ENCODE measurements at regions not wholly inside any gene's neighbourhood (a gene's known extent, or its start where the extent isn't known, plus 50 kb on each side); places are given as distances from the start of the nearest gene placed in this dataset.

GRCh38 chr7:131803816-131804215, 247.4 kb upstream of the PODXL start:
- intact Hi-C loops (cut with micrococcal nuclease) = no loop called here
- Mint-ChIP-seq H3K4me3 (no peak overlapping the region), H3K4me1 (ENCODE audit: low read depth) (no peaks in the 10 kb centered on the region), H3K27me3 (no peaks in the 10 kb centered on the region), H3K9me3 (no peaks in the 10 kb centered on the region), H3K27ac (no peak overlapping the region), H3K36me3 (ENCODE audit: low read depth) (no peaks in the 10 kb centered on the region)

GRCh38 chr7:131802195-131802864, 245.9 kb upstream of the PODXL start:
- H3K4me1 Mint-ChIP-seq (ENCODE audit: low read depth) = no peaks in the 10 kb centered on the region
- H3K4me3 Mint-ChIP-seq = no peak overlapping the region
- no peak overlapping the region for H3K27ac Mint-ChIP-seq
- no peaks in the 10 kb centered on the region for H3K36me3 Mint-ChIP-seq (ENCODE audit: low read depth)
- intact Hi-C loops (cut with micrococcal nuclease) = no loop called here
- no peaks in the 10 kb centered on the region for H3K9me3 Mint-ChIP-seq
- H3K27me3 Mint-ChIP-seq = no peaks in the 10 kb centered on the region

GRCh38 chr7:131800531-131800930, 244.1 kb upstream of the PODXL start:
- Mint-ChIP-seq H3K27me3 (no peaks in the 10 kb centered on the region), H3K36me3 (ENCODE audit: low read depth) (no peaks in the 10 kb centered on the region)
- intact Hi-C loops (cut with micrococcal nuclease) = no loop called here

DNA sequence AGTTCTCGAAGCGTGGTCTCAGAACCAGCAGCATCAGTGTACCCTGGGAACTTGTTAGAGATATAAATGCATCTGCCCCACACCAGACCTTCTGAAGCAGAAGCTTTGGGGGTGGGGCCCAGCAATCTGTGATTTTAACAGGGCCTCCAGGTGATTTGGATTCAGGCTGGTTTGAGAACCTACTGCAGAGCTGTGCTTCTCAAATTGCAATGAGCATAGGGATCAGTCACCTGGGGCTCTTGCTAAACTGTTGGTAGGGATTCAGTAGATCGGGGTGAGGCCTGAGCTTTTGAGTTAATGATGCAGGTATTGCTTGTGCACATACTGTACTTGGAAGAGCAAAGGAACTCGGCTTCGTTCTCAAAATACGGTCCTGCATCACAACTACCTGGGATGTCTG, 243.6 kb upstream of the PODXL start:
- intact Hi-C loops (cut with micrococcal nuclease) = no loop called here
- Mint-ChIP-seq H3K4me1 (ENCODE audit: low read depth) (no peaks in the 10 kb centered on the region), H3K27ac (no peak overlapping the region), H3K36me3 (ENCODE audit: low read depth) (no peaks in the 10 kb centered on the region), H3K27me3 (no peaks in the 10 kb centered on the region), H3K4me3 (no peak overlapping the region), H3K9me3 (no peaks in the 10 kb centered on the region)

More at GRCh38 chr7:131800531-131800930, 244.1 kb upstream of the PODXL start:
- Mint-ChIP-seq H3K27ac (no peak overlapping the region), H3K4me3 (no peak overlapping the region), H3K9me3 (no peaks in the 10 kb centered on the region), H3K4me1 (ENCODE audit: low read depth) (no peaks in the 10 kb centered on the region)

GRCh38 chr7:131797841-131798240, 241.4 kb upstream of the PODXL start:
- no peaks in the 10 kb centered on the region for H3K4me1 Mint-ChIP-seq (ENCODE audit: low read depth)
- H3K27ac Mint-ChIP-seq = no peak overlapping the region
- H3K4me3 Mint-ChIP-seq = no peak overlapping the region
- H3K27me3 Mint-ChIP-seq = no peaks in the 10 kb centered on the region
- no peaks in the 10 kb centered on the region for H3K36me3 Mint-ChIP-seq (ENCODE audit: low read depth)
- no peaks in the 10 kb centered on the region for H3K9me3 Mint-ChIP-seq
- intact Hi-C loops (cut with micrococcal nuclease) = no loop called here

DNA sequence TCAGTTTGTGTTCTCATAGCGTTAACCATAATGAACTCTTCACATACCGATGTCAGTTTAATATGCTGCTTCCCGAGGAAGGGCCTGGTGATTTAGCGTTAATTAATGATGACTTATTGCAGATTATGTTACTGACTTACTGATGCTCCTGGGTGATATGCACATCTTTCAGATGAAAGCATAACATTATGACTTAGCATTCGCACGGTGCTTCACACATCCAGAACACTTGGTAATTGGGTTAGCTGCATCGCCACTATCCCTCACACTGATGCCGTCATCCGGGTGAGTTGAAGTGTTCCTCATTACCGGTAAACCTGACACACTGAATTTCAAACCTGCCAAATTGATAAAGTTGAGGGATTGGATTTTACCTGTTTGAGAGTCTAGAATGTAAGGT, 239.0 kb upstream of the PODXL start:
- H3K4me3 Mint-ChIP-seq = no peak overlapping the region
- H3K4me1 Mint-ChIP-seq (ENCODE audit: low read depth) = no peaks in the 10 kb centered on the region
- intact Hi-C loops (cut with micrococcal nuclease) = no loop called here
- H3K9me3 Mint-ChIP-seq = no peaks in the 10 kb centered on the region
- H3K36me3 Mint-ChIP-seq (ENCODE audit: low read depth) = no peaks in the 10 kb centered on the region
- no peaks in the 10 kb centered on the region for H3K27me3 Mint-ChIP-seq
- no peak overlapping the region for H3K27ac Mint-ChIP-seq

DNA sequence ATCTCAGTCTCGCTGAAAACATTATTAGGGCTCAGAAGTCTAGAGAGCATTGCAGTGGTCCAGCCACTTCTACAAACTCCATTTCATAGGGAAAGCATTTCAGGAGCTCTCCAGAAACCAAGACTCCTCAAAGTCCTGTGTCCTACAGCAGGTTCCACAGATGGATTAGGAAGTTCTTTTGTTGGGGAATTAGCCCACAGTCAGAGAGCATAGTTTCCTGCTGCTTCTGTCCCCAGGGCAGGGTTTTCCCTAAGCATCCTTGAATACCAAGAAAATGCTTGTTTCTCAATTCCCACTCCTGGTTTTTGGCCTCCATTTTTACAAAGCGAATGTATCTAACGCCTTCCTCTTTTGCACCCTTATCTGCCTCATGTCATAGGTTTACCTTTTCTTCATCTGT, 235.9 kb upstream of the PODXL start:
- Mint-ChIP-seq H3K9me3 (no peaks in the 10 kb centered on the region), H3K27me3 (no peaks in the 10 kb centered on the region), H3K4me3 (no peak overlapping the region), H3K27ac (no peak overlapping the region), H3K4me1 (ENCODE audit: low read depth) (no peaks in the 10 kb centered on the region), H3K36me3 (ENCODE audit: low read depth) (no peaks in the 10 kb centered on the region)
- intact Hi-C loops (cut with micrococcal nuclease) = no loop called here

GRCh38 chr7:131787101-131787500, 230.7 kb upstream of the PODXL start:
- no peaks in the 10 kb centered on the region for H3K27me3 Mint-ChIP-seq
- H3K27ac Mint-ChIP-seq = no peak overlapping the region
- intact Hi-C loops (cut with micrococcal nuclease) = no loop called here
- no peaks in the 10 kb centered on the region for H3K4me1 Mint-ChIP-seq (ENCODE audit: low read depth)
- H3K9me3 Mint-ChIP-seq = no peaks in the 10 kb centered on the region
- H3K36me3 Mint-ChIP-seq (ENCODE audit: low read depth) = no peaks in the 10 kb centered on the region
- H3K4me3 Mint-ChIP-seq = no peak overlapping the region

DNA sequence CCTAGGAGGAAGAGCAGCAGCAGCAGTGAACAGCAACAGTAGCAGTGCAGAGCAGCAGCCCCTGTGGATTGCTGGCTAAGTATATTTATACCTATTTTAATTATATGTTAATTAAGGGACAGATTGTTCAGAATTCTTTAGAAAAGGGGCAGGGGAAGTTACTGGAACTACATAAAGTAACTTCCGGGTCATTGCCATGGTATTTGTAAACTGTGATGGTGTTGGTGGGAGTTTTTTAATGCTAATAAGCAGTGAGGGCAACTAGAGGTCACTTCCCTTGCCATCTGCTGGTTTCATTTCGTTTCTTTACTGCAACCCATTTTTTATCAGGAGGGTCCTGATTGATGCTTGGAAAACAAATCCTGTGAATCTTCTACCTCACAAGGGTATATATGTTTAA, 229.8 kb upstream of the PODXL start:
- no peaks in the 10 kb centered on the region for H3K9me3 Mint-ChIP-seq
- H3K4me3 Mint-ChIP-seq = no peak overlapping the region
- H3K4me1 Mint-ChIP-seq (ENCODE audit: low read depth) = no peaks in the 10 kb centered on the region
- intact Hi-C loops (cut with micrococcal nuclease) = no loop called here
- no peaks in the 10 kb centered on the region for H3K27me3 Mint-ChIP-seq
- H3K27ac Mint-ChIP-seq = no peak overlapping the region
- no peaks in the 10 kb centered on the region for H3K36me3 Mint-ChIP-seq (ENCODE audit: low read depth)

DNA sequence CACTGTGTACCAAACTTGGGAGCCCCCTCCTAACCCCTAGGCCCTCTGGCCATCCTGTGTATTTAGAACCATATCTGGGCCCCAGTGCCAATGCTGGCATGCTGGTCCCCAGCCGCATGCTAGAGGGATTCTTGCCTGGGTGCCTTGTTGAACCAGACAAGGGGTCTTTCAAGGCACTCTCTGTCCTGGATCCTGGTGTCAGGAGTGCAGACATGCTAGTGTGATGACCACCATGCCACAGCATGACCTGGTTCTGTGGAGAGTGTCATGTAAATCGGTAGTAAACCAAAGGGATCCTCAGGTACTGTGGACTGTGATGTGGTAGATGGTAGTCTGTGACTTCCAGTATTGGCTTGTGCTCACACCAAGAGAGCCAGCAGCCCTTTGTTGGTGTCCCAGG, 222.2 kb upstream of the PODXL start:
- intact Hi-C loops (cut with micrococcal nuclease) = no loop called here
- no peaks in the 10 kb centered on the region for H3K36me3 Mint-ChIP-seq (ENCODE audit: low read depth)

GRCh38 chr7:131774419-131775220, 218.2 kb upstream of the PODXL start:
- Mint-ChIP-seq H3K36me3 (ENCODE audit: low read depth) (no peaks in the 10 kb centered on the region), H3K27me3 (no peaks in the 10 kb centered on the region), H3K4me1 (ENCODE audit: low read depth) (no peaks in the 10 kb centered on the region), H3K9me3 (peaks cover 7% of the 10 kb centered on the region), H3K4me3 (no peak overlapping the region), H3K27ac (no peak overlapping the region)
- intact Hi-C loops (cut with micrococcal nuclease) = no loop called here

More for the DNA sequence above, 222.2 kb upstream of the PODXL start:
- H3K9me3 Mint-ChIP-seq = no peaks in the 10 kb centered on the region
- no peak overlapping the region for H3K4me3 Mint-ChIP-seq
- H3K27ac Mint-ChIP-seq = no peak overlapping the region
- H3K4me1 Mint-ChIP-seq (ENCODE audit: low read depth) = no peaks in the 10 kb centered on the region
- H3K27me3 Mint-ChIP-seq = no peaks in the 10 kb centered on the region

DNA sequence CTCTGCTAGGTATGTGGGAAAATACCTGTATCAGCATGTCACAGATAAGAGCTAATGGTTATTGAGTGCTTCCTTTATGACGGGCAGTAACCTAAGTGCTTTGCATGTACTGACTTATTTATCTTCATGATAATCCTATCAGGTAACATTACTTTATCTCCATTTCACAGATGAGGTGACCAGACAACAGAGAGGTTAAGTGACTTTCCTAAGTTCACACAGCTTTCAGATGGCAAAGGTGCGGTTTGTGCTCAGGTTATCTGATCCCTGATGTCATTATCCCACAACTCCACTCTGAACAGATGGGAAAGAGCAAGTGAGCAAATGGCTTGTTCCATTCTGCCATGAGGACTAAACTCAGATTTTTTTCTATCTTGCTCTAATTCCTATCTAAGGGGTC, 217.0 kb upstream of the PODXL start:
- intact Hi-C loops (cut with micrococcal nuclease) = no loop called here
- Mint-ChIP-seq H3K9me3 (peaks cover 7% of the 10 kb centered on the region), H3K4me3 (no peak overlapping the region), H3K36me3 (ENCODE audit: low read depth) (no peaks in the 10 kb centered on the region), H3K27me3 (no peaks in the 10 kb centered on the region), H3K4me1 (ENCODE audit: low read depth) (no peaks in the 10 kb centered on the region), H3K27ac (no peak overlapping the region)

DNA sequence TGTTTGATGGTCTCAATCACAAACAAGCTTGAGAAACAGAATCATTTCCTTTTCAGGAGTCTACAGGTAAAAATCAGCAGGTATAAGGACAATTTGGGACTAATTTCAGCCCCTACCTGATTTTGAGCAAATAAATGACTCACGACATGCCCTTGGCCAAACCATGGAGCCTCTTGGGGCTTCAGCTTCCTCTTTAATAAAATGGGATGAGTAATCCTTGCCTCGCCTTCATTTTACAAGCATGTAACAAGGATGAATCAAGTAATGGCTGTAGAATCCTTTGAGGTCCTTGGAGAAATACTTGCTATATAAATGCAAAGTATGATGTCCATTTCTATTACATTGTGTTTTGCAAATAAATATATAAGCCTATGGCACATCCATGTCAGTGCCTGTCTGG, 212.8 kb upstream of the PODXL start:
- Mint-ChIP-seq H3K9me3 (peaks cover 7% of the 10 kb centered on the region), H3K4me3 (no peak overlapping the region), H3K4me1 (ENCODE audit: low read depth) (no peaks in the 10 kb centered on the region), H3K27me3 (no peaks in the 10 kb centered on the region), H3K36me3 (ENCODE audit: low read depth) (no peaks in the 10 kb centered on the region), H3K27ac (no peak overlapping the region)
- intact Hi-C loops (cut with micrococcal nuclease) = no loop called here

DNA sequence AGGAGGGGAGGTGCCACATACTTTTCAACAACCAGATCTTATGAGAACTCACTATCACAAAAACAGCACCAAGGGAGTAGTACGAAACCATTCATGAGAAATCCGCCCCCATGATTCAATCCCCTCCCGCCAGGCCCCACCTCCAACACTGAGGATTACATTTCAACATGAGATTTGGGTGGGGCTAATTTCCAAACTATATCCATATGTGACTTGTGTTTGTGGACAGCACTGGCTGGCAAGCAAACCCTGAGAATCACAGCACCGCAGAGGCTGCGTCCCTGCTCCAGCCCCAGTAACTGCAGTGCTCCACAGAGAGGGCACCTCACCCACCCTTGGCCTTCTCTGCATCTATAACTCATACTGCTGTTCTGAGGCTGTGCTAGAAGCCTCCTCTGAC, 211.2 kb upstream of the PODXL start:
- no peaks in the 10 kb centered on the region for H3K36me3 Mint-ChIP-seq (ENCODE audit: low read depth)
- intact Hi-C loops (cut with micrococcal nuclease) = no loop called here

DNA sequence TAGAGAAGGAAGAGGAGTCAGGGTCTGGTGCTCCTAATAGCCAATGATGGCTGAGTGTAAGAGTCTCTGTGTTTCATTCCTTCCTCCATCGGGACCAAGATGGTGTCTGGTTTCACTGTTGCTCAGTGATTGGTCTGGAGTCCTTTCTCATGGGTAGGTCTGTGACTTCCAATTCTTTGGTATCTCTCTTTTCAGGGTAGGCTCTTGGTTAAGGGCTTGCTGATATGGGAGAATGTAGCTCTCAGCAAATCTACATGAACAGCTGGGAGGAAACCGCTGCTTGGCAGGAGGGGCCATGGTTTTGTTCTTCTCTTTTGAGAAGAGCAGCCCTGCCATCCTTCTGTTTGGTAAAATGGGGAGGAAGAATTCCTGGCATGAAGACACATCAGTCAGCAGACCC, 209.1 kb upstream of the PODXL start:
- Mint-ChIP-seq H3K27ac (no peak overlapping the region), H3K9me3 (no peaks in the 10 kb centered on the region), H3K36me3 (ENCODE audit: low read depth) (no peaks in the 10 kb centered on the region), H3K4me3 (no peak overlapping the region), H3K27me3 (no peaks in the 10 kb centered on the region), H3K4me1 (ENCODE audit: low read depth) (no peaks in the 10 kb centered on the region)
- intact Hi-C loops (cut with micrococcal nuclease) = no loop called here

More for the DNA sequence above, 211.2 kb upstream of the PODXL start:
- H3K9me3 Mint-ChIP-seq = peaks cover 7% of the 10 kb centered on the region
- no peaks in the 10 kb centered on the region for H3K27me3 Mint-ChIP-seq
- H3K4me3 Mint-ChIP-seq = no peak overlapping the region
- H3K4me1 Mint-ChIP-seq (ENCODE audit: low read depth) = no peaks in the 10 kb centered on the region
- H3K27ac Mint-ChIP-seq = no peak overlapping the region
